Activated CD8-positive, alpha-beta memory T cell treated with anti-CD3 and anti-CD28 coated beads, Interleukin-2, amount 50 U/mL, for 24 hours (primary cell): ENCODE measurements at regions not wholly inside any gene's neighbourhood (a gene's known extent, or its start where the extent isn't known, plus 50 kb on each side); places are given as distances from the start of the nearest gene placed in this dataset.

Experiments
- DNase-seq: peaks from one replicate; pipeline ENCODE4 v3.0.0-alpha.2; 2020; ENCODE audit errors: extremely low read depth

DNA sequence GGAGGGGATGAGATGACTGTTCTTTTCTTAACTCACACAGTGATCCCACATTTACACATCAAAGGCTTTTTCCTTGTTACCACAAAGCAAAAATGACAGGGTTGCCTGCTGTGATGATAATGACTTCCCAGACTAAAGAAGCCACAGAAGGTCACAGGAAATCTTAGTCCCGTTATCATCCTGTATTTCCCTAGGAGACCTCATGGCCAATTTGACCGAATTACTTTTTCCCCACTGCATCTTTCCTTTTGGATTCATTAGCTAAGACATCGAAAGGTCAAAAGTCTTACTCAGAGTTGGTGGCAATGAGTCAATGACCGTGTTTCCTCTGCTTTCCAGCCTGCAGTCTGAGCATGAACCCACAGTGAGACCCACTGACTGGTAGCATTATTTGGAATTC lies 130.1 kb upstream of the INHBA start:
- DNase-seq = no peak

GRCh38 chr7:41830271-41830670 lies 127.4 kb upstream of the INHBA start:
- DNase-seq = no peak

DNA sequence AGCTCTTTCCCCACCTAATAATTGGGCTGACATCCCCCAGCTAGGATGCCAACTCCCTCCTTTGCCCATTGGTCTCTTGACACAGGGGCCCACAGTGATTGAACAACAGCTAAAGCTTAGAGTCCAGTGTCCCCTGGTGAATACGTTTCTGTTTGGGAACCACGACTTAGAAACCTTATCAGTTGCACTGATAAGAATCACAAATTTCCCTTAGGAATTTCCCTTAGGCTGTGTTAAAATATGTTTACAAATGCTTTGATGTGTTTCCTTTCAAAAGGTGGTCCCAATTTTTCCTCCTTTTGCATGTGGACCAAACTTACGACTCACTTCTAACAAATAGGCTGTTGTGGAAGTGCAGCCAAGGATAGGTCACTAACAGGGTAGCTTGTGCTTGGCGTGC lies 126.0 kb upstream of the INHBA start:
- no peak for DNase-seq

DNA sequence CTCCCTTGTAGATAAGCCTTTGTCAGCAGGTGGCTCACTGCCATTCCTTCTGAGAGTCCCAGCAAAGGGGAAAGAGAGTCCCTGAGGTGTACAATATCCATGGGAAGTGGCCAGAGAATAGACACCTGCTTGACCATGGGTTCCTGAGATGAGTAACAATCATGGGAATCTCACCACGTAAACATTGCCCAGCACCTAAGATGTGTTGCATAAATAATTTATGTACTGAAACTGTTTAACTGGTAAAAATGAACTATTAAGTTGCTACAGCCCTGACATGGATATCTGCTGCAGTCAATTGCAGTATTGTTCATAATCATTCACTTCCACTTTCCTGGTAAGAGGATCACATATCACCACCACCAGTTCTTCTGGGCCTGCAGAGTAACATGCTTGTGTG lies 123.8 kb upstream of the INHBA start:
- no peak for DNase-seq

DNA sequence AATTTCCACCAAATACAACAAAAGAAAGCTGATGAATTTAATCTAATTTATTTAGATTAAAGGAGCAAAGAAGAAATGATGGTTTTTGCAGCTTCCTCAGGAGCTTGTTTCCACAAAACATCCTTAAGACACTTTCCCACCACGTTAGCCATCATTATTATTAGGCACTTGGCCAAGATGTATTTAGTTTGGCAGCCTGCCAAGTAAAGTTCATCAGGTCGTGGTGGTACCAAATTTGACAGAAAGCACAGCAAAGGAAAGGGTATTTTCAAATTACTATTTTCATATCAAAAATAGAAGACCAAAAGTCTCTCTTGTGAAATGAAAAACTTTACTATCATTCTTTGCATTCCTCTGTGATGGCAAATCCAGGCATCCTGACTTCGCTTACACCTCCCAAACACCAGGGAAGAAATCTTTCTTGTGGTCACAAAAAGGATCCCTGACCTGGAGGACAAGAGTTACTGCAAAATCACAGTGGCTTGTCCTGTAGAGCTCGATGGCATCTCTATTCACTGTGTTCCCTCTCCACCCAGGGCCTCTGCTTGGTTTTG lies 123.1 kb upstream of the INHBA start:
- no peak for DNase-seq

GRCh38 chr7:41824284-41824683 lies 121.4 kb upstream of the INHBA start:
- no peak for DNase-seq

DNA sequence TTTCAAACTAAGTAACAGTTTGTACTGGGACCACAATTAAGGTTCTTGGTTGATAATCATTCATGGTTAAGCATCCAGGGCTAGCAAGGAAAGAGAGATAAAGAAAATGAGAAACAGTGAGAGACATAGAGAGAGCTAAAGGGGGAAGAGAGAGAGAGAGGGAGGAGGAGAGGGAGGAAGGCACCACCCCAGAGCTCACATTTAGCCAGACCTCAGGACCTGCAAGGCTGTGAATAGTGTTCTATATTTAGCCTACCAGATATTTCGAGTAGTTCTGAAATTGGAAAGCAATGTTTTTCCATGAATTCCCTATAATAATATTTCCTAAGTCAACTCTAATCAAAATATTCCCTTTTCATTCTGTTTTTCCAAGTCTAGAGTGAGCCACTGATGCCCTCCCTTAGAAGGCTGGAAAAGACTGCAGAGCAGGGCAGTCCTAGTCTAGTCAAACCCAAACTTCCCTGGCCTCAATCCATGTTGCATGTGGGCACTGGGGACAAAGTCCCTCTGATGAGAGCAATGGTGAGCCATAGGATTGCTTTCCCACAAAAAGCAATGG lies 119.4 kb upstream of the INHBA start:
- no peak for DNase-seq

DNA sequence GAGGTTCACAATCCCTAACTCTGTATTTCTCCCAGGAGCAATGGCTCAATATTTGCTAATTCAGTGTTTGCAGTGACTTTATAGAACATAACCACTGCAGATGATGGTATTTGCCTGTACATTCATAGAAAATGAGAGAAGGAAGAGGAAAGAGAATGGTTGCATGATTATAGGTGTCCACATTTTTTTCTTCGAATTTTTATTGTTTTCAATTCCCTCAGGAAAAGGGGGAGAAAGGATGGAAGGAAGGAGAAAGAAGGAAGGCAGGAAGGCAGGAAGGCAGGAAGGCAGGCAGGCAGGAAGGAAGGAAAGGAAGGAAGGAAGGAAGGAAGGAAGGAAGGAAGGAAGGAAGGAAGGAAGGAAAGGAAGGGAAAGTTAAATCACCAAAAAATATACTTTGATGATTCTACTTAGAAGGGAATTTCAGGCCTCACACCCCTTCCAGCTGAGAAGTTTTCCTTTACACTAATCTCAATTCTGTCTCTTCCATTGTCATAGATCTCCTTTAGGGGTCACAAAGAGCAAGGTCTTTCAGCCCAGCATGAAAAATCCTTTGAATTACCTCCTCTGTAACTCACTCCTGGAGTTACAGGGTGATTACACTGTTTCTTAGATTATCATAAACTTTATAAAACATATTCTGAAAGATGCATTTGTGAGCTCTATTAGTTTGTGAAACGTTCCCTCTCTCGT lies 118.8 kb upstream of the INHBA start:
- no peak for DNase-seq

- no peak for DNase-seq
Observed at GRCh38 chr7:41820111-41820671, 117.3 kb upstream of the INHBA start.

- DNase-seq = no peak
Observed at GRCh38 chr7:41819645-41820044, 116.8 kb upstream of the INHBA start.

DNA sequence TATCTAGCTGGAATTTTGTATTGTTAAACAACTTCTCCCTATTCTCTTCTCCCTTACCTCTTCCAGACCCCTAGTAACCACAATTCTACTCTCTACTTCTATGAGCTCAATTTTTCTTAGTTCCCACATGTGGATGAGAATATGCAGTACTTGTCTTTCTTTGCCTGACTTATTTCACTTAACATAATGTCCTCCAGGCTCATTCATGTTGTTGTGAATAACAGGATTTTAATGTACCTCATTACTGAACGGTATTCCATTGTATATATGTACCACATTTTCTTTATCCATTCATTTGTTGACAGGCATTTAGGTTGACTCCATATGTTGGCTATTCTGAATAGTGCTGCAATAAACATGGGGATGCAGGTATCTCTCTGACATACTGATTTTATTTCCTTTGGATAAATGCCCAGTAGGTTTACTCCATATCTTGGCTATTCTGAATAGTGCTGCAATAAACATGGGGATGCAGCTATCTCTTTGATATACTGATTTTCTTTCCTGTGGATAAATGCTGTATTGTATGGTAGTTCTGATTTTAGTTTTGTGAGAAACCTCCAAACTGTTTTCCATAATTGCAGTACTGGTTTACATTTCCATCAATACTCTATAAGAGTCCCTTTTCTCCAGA lies 116.0 kb upstream of the INHBA start:
- DNase-seq = no peak

GRCh38 chr7:41817386-41817785 lies 114.5 kb upstream of the INHBA start:
- DNase-seq = no peak

- no peak for DNase-seq
Observed at GRCh38 chr7:41816111-41816510, 113.2 kb upstream of the INHBA start.

- DNase-seq = no peak
Observed at GRCh38 chr7:41814888-41815287, 112.0 kb upstream of the INHBA start.

- no peak for DNase-seq
Observed at GRCh38 chr7:41813286-41813685, 110.4 kb upstream of the INHBA start.

DNA sequence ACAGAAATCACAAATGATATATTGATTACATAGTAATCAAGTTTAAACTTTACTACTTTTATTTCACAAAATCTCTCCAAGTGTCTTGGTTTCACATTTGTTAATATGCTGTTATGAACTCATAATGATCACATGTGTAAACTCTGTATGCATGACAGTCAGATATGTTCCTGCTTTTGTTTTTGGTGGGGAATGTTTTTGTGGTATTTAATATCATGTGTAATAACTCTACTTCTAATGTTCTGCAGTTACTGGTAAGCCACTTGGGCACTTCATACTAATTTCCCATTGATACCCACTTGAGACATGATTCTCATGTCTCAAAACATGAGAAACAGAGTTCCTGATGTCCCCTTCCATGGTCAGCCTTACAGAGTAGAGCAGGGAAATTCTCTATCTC lies 109.1 kb upstream of the INHBA start:
- DNase-seq = no peak

GRCh38 chr7:41809940-41810576 lies 107.2 kb upstream of the INHBA start:
- DNase-seq = no peak

DNA sequence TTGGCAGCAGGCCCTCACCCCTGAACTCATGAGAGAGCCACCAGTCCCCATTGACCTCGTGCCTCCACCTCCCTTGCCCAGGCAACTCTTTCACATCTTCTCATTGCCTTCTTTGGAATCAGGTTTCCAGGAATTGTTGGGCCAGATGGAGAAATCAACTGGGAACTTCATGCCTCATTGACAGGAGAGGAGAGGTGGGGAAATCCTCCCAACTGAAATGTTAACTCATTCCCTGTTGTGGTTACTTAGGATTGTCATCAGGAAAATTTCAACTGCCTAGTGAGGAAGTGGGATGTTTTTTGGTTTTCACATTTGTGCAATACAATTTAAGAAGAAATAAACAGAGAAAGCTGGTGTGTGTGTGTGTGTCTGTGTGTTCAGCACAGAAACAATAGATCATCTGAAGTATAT lies 106.6 kb upstream of the INHBA start:
- no peak for DNase-seq

GRCh38 chr7:41809116-41809515 lies 106.2 kb upstream of the INHBA start:
- no peak for DNase-seq

DNA sequence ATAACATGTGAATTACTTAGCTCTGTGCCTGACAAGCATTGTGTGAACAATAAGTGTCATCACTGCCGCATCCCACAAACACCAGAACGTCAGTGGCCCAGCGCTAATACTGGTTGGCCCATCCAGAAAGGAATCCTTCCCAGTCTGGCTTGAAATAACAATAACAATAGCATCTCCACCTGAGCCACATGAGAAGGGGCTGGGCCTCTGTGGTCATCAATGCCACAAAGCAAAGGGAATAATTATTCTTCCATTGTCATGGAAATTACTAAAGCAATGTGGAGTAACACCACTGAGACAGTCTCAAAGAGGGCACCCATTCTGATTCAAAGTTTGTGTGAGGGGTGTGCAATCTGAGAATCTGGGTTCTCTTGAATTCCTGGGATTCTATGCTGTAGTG lies 105.7 kb upstream of the INHBA start:
- no peak for DNase-seq

GRCh38 chr7:41803569-41803968 lies 100.7 kb upstream of the INHBA start:
- DNase-seq = no peak

- DNase-seq = no peak
Observed at GRCh38 chr7:41796331-41796730, 93.4 kb upstream of the INHBA start.
